GM19035 (cell line): ENCODE measurements at regions not wholly inside any gene's neighbourhood (a gene's known extent, or its start where the extent isn't known, plus 50 kb on each side); places are given as distances from the start of the nearest gene placed in this dataset.
"Not testable (repeated sequence)": the region's sequence is repeated elsewhere in the genome, so short reads cannot be mapped to it uniquely, and the experiment has no call there.

ENCODE experiments used
- ATAC-seq: cut with Tn5 transposase; IDR thresholded peaks from one replicate; pipeline ENCODE4 v1.9.1; 2021; ENCODE audit not compliant: unreplicated experiment

DNA sequence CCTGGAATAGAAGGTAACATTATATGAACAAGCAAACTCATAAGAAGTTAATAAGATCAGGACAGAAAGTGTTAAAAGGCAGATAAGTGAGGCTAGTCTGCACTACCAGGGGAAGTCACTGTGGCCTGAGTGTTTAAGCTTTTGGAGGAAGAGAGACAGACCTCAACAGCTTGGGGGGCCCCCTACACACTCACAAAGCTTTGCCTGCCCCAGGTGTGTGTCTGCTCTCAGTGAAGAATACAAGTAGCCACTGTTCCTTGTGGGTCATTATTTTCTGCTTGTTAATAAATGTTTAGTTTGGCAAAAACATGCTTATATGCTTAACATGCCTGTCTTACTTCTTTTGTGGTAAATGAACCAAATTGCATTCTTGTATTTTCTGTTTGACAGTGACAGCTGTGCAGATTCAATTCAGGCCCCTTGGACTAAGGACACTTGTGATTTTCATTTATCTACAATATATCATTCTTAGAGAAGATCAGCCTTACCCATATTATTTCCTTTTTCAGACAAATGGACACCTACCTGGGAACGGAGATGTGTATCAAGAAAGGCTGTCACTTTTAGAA, 50.7 kb upstream of the C12orf71 start:
- peak; percentile 59 for ATAC-seq

GRCh38 chr12:27140478-27140969, 58.1 kb upstream of the C12orf71 start:
- no peak for ATAC-seq

DNA sequence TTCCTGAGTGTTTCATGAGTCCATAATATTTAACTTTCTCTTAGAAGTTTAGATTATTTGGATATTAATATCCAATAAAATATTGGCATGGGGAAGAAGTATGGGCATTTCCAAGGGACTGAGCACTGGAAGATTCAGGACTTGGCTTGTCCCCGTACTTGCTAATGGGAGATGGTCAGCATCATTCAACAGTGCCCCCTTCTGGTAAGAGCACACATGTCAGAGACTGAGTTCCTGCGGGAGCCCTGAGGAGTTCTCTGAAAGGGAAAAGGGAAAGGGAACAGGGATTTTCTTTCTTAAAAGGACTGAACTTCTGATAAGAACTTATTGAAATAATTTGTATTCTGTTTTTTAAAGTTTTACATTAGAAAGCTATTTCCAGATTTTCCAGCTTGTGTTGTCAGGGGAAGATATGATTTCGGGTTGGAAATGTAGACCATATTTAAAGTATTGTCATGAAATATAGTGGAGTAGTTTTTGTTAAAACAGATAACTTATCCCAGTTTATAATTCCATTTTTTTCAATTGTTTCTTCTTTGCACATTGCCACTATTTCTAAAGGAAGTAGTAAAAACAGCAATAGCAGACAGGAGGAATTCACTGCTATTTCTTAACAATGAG, 59.8 kb upstream of the C12orf71 start:
- no peak for ATAC-seq

DNA sequence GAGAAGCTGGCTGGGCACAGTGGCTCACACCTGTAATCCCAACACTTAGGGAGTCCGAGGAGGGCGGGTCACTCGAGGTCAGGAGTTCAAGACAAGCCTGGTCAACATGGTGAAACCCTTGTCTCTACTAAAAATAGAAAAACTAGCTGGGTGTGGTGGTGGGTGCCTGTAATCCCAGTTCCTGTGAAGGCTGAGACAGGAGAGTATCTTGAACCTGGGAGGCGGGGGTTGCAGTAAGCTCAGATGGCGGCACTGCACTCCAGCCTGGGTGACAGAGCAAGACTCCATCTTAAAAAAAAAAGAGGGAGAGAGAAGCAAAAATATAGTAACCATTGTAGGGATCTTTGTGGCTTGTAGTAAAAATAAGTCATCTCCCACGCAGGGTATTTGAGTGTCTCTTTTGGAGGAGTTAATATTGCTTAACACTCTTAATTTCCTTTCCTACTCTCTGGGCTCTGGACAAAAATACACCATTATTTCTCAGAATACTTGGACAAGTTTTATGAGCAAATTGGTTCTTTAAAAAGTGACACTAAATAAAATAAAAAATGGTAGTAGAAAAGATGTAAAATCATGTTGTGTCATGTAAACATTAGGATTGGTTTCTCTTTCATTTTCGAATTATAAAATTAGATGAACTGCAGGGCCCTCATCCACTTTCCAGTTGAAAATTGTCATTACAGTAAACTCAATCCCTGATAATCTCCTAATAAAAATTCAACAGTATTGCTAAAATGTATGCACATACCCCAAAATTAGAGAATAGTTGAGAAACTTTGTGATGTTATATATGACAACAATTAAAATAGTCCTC, 61.1 kb upstream of the C12orf71 start:
- ATAC-seq: no peak

GRCh38 chr12:27145725-27146124, 63.3 kb upstream of the C12orf71 start:
- ATAC-seq: peak; percentile 61

DNA sequence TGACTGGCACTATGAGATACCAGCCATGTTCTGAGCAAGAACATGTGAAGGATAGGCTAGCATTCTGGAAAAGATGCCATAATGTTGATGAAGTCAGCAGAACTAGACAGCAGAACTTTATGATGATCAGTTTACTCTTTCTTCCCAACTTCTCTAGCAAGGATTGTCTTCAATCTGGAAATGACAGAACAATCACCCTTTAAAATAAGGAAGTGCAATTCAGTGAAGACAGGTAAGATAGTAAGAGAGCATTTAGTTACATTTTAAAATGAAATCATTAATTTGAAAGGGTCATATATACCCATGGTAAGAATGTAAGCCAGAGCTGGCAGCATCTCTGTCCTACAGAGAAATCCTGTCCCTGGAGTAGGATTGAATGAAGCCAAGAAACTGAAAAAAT, 66.0 kb upstream of the C12orf71 start:
- no peak for ATAC-seq

- no peak for ATAC-seq
Observed at GRCh38 chr12:27148791-27149190, 66.4 kb upstream of the C12orf71 start.

- ATAC-seq: no peak
Observed at GRCh38 chr12:27151479-27151878, 69.1 kb upstream of the C12orf71 start.

GRCh38 chr12:27158297-27158696, 75.9 kb upstream of the C12orf71 start:
- ATAC-seq: no peak

GRCh38 chr12:27161458-27162228, 79.3 kb upstream of the C12orf71 start:
- peak; percentile 87 for ATAC-seq

DNA sequence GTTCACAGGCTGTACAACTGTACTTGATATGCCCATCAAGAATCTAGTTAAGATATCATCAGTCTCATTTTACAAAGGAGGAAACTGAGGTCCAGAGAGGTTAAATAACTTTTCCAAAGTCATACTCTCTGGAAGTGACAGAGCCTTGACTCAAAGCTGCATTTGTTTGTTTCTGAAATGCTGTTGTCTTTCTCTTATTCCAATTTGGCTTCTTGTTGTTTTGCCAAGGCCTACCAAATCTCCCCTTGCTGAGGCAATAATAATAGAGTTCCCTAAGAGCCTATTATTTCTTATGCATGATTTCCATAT, 79.8 kb upstream of the C12orf71 start:
- no peak for ATAC-seq

- no peak for ATAC-seq
Observed at GRCh38 chr12:27163048-27163715, 80.8 kb upstream of the C12orf71 start.

DNA sequence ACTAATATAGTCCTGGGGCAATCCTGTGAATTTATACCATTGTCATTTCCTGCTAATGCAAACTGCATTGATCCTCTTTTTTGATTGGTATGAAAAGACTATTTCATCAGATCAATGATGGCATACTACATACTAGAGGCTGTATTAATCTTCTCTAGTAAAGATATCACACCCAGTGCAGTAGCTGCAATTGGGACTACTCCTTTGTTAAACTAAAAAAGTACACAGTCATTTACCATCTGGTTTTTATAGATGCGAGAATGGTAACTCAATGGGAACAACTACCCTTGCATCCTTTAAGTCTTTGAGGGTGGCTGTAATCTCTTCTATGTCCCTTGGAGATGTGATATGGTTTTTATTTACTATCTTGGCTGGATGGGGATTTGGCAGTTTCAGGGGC, 80.2 kb upstream of the STK38L start:
- ATAC-seq: no peak

DNA sequence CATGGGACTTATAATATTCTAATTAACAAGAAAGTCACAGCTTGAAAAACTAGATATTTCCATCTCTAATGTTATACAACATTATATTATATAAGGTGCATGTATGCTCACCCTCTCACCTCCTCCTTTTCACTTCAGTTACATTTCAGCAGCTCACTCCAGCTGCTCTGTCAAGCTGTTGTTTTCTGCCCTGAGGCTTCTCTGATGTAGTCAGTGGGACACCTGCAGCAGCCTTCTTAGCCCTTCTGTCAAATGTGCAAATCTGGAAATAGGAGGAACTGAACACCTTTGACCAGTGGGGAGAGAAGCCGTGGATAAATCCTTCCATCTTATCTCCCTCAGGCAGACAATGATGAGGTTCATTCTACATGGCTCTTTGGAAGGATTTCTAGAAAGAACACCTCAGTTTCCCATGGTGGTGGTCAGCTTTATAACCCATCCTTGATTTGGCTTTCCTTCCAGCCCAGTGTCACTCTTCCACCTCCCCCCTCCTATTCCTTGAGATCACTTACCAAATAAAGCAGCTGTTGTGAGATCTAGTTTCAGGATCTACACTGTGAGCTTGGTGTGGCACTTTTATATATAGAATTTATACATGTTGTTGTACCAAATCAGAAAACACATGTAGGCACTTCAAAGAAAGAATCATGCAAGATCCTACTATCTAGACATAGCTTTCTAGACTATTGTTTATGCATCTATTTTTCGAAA, 79.6 kb upstream of the STK38L start:
- ATAC-seq: no peak

DNA sequence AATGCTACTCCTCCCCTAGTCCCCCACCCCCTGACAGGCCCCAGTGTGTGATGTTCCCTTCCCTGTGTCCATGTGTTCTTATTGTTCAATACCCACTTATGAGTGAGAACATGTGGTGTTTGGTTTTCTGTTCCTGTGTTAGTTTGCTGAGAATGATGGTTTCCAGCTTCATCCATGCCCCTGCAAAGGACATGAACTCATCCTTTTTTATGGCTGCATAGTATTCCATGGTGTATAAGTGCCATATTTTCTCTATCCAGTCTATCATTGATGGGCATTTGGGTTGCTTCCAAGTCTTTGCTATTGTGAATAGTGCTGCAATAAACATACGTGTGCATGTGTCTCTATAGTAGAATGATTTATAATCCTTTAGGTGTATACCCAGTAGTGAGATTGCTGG, 78.1 kb upstream of the STK38L start:
- not testable (repeated sequence) for ATAC-seq

GRCh38 chr12:27171494-27171893, 72.6 kb upstream of the STK38L start:
- not testable (repeated sequence) for ATAC-seq

GRCh38 chr12:27176765-27177164, 67.3 kb upstream of the STK38L start:
- no peak for ATAC-seq

GRCh38 chr12:27177706-27178105, 66.4 kb upstream of the STK38L start:
- no peak for ATAC-seq

- no peak for ATAC-seq
Observed at GRCh38 chr12:27178255-27178654, 65.8 kb upstream of the STK38L start.

DNA sequence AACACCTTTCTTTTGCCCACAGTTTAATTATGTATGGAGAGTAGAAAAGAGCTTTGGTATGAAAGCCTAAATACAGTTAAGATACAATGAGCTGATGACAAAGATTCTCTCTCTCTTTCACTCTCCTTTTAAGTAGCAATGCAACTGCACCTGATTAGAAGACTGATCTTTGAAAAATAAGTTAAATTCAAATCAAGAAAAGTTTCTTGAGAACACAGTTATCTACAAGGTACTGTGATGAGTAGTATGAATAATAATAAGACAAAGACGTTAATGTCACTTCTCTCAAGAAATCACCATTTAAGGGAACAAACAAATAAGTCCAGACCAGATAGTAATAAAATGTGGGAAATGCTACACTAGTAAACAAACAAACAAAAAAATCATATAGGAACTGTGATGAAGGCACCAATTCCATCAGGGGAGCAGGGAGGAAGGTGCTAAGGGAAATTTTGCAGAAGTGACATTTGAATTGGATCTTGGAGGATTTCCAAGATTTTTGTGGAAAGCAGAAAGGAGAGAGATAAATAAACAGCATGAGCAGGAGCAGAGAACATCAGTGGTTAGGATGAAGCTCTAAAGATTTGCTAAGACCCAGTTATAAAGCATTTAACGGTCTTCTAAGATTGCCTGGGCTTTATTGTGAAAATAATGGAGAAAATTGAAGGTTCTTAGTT, 65.2 kb upstream of the STK38L start:
- ATAC-seq: no peak
